ENCODE measurements at regions not wholly inside any gene's neighbourhood (a gene's known extent, or its start where the extent isn't known, plus 50 kb on each side); places are given as distances from the start of the nearest gene placed in this dataset.

- TF ChIP-seq, protein P1, sequence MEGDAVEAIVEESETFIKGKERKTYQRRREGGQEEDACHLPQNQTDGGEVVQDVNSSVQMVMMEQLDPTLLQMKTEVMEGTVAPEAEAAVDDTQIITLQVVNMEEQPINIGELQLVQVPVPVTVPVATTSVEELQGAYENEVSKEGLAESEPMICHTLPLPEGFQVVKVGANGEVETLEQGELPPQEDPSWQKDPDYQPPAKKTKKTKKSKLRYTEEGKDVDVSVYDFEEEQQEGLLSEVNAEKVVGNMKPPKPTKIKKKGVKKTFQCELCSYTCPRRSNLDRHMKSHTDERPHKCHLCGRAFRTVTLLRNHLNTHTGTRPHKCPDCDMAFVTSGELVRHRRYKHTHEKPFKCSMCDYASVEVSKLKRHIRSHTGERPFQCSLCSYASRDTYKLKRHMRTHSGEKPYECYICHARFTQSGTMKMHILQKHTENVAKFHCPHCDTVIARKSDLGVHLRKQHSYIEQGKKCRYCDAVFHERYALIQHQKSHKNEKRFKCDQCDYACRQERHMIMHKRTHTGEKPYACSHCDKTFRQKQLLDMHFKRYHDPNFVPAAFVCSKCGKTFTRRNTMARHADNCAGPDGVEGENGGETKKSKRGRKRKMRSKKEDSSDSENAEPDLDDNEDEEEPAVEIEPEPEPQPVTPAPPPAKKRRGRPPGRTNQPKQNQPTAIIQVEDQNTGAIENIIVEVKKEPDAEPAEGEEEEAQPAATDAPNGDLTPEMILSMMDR (IDR thresholded peaks at IDR 0.05), result no peak
- TF ChIP-seq POLR2AphosphoS5 (IDR thresholded peaks at IDR 0.05) (no peak), POLR2A (IDR thresholded peaks at IDR 0.05) (no peak), EP300 (IDR thresholded peaks at IDR 0.05) (no peak)
- Histone ChIP-seq H3K36me3 (no peaks in the 10 kb centered on the region), H3K27ac (no peak overlapping the region), H3K27me3 (no peaks in the 10 kb centered on the region), H3K4me3 (no peak overlapping the region), H3K4me1 (no peaks in the 10 kb centered on the region), H3K9me3 (no peaks in the 10 kb centered on the region)
- WGBS, 2 donors, result 29 to 38% methylated on average over 3 of the region's 3 CpGs
- intact Hi-C loops (cut with DNase I), result no loop called here
- DNase-seq, result no peak
These were observed 150.1 kb upstream of the DLGAP1 start for GRCh38 chr18:4605212-4605611.

DNA sequence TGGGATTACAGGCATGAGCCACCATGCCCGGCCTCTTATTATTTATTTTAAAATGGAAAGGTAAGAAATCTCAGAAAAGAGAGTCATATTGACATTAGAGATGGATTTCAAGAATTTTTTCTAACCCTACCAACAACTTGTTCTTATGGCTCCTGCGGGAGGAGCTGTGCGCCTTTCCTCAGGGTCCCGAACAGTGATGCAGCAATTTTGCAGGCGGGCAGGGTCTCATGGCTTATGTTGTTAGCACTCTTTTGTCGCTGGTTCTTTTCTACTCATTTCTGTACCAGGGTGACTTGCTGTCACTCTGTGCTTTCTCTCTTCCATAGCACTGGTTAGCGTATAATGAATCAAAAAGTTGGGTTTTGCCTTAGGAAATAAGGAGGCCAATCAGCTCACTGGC, 148.8 kb upstream of the DLGAP1 start:
- Histone ChIP-seq H3K27me3 (no peaks in the 10 kb centered on the region), H3K9me3 (no peaks in the 10 kb centered on the region), H3K36me3 (no peaks in the 10 kb centered on the region), H3K4me3 (no peak overlapping the region), H3K27ac (no peak overlapping the region), H3K4me1 (no peaks in the 10 kb centered on the region)
- intact Hi-C loops (cut with DNase I), result no loop called here
- TF ChIP-seq POLR2AphosphoS5 (IDR thresholded peaks at IDR 0.05) (no peak), EP300 (IDR thresholded peaks at IDR 0.05) (no peak), POLR2A (IDR thresholded peaks at IDR 0.05) (no peak)
- TF ChIP-seq, protein P1 (IDR thresholded peaks at IDR 0.05), result no peak
- WGBS, 2 donors, result 85 to 91% methylated on average over 7 of the region's 7 CpGs
- DNase-seq, result no peak

- Histone ChIP-seq H3K4me3 (no peak overlapping the region), H3K9me3 (no peaks in the 10 kb centered on the region), H3K27ac (no peak overlapping the region), H3K4me1 (no peaks in the 10 kb centered on the region), H3K27me3 (no peaks in the 10 kb centered on the region), H3K36me3 (no peaks in the 10 kb centered on the region)
- intact Hi-C loops (cut with DNase I), result no loop called here
- TF ChIP-seq POLR2A (IDR thresholded peaks at IDR 0.05), result no peak
- TF ChIP-seq, protein P1 (IDR thresholded peaks at IDR 0.05), result no peak
- TF ChIP-seq POLR2AphosphoS5 (IDR thresholded peaks at IDR 0.05), result no peak
- no peak for TF ChIP-seq EP300 (IDR thresholded peaks at IDR 0.05)
- 50 to 52% methylated on average over 4 of the region's 4 CpGs for WGBS, 2 donors
- DNase-seq, result no peak
These were observed 144.2 kb upstream of the DLGAP1 start for GRCh38 chr18:4599312-4599711.

DNA sequence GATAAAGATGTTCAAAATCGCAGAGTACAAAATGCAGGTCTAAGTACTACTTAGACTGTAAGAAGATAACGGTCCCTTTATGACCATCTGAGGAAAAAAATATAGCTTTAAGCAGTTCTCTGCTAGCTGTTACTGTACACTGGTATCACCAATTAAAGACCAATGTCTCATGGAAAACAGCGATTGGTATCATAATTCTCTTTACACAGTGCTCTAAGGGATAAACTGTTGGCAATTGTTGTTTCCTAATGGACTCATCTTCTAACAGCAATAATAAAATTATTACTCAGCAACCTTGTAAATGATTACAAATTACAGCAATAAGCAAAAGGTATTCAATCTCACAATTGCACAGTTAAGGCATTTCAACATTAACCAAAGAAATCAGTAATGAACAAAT, 142.2 kb upstream of the DLGAP1 start:
- Histone ChIP-seq H3K4me3 (no peak overlapping the region), H3K36me3 (no peaks in the 10 kb centered on the region), H3K4me1 (no peaks in the 10 kb centered on the region), H3K9me3 (no peaks in the 10 kb centered on the region), H3K27ac (no peak overlapping the region), H3K27me3 (no peaks in the 10 kb centered on the region)
- no peak for TF ChIP-seq POLR2A (IDR thresholded peaks at IDR 0.05)
- TF ChIP-seq POLR2AphosphoS5 (IDR thresholded peaks at IDR 0.05), result no peak
- TF ChIP-seq, protein P1 (IDR thresholded peaks at IDR 0.05), result no peak
- no peak for TF ChIP-seq EP300 (IDR thresholded peaks at IDR 0.05)
- DNase-seq, result no peak
- whole genome bisulfite sequencing, 2 donors, result 80 to 86% methylated on average over 3 of the region's 3 CpGs
- intact Hi-C loops (cut with DNase I), result no loop called here

DNA sequence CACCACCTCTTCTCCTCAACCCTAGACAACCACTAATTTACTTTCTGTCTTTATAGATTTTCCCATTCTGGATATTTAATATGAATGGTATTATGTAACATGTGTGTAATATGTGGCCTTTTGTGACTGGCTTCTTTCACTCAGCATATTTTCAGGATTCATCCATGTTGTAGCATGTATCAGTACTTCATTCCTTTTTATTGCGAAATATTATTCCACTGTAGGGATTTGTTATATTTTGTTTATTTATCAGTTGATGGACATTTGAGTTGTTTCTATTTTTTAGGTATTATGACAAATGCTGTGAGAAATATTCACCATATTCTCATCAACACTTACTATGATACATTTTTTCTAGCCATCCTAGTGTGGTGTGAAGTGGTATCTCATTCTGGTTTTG, 138.8 kb upstream of the DLGAP1 start:
- Histone ChIP-seq H3K27ac (no peak overlapping the region), H3K36me3 (no peaks in the 10 kb centered on the region), H3K4me1 (no peaks in the 10 kb centered on the region), H3K27me3 (no peaks in the 10 kb centered on the region), H3K4me3 (no peak overlapping the region), H3K9me3 (no peaks in the 10 kb centered on the region)
- no peak for DNase-seq
- TF ChIP-seq POLR2AphosphoS5 (IDR thresholded peaks at IDR 0.05) (no peak), EP300 (IDR thresholded peaks at IDR 0.05) (no peak), POLR2A (IDR thresholded peaks at IDR 0.05) (no peak)
- TF ChIP-seq, protein P1 (IDR thresholded peaks at IDR 0.05), result no peak
- WGBS, 2 donors, result 91% methylated on average over 1 of the region's 1 CpG
- intact Hi-C loops (cut with DNase I), result no loop called here
